HG03280 (cell line): ENCODE measurements at regions not wholly inside any gene's neighbourhood (a gene's known extent, or its start where the extent isn't known, plus 50 kb on each side); places are given as distances from the start of the nearest gene placed in this dataset.

Experiments
- ATAC-seq: cut with Tn5 transposase; IDR thresholded peaks from one replicate; pipeline ENCODE4 v1.9.1; 2021; ENCODE audit warnings: mild to moderate bottlenecking, moderate library complexity; ENCODE audit not compliant: unreplicated experiment

- ATAC-seq: no peak
These were observed 244.5 kb upstream of the PITRM1 start for GRCh38 chr10:3417096-3417495.

DNA sequence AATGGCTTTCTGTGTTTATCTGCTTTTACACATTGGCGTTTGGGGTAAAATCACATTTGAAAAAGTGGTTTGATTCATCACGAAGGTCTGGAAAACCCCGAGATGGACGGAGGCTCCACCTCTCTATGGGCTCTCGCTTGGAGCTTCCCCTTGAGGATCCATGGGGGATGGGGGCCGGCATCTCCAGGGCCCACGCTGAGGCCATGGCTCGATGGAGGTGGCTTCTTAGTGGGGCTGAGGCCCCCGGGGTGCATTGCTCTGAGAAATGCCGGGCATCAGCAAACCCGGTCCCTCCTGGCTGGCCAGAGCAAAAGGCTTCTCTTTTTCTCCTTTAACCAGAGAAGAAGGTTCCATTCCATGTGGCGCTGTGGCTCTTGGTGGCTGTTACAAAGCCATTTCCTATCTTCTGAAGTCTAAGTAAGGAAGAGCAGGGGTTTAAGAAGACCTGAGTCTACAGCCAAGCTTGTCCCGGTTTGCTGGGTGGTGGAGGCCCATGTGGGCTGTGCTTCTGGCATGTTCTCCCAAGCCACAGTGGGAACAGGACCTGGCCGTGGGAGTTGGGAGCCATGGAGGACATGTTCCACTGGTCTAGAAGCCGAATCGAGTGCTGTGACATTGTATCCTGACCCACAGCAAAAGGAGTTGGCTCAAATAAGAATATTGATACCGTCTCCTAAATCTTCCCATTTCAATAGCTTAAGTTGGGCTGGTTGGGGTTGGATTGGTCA is 243.5 kb upstream of the PITRM1 start:
- no peak for ATAC-seq

- no peak for ATAC-seq
These were observed 242.6 kb upstream of the PITRM1 start for GRCh38 chr10:3415038-3415736.

DNA sequence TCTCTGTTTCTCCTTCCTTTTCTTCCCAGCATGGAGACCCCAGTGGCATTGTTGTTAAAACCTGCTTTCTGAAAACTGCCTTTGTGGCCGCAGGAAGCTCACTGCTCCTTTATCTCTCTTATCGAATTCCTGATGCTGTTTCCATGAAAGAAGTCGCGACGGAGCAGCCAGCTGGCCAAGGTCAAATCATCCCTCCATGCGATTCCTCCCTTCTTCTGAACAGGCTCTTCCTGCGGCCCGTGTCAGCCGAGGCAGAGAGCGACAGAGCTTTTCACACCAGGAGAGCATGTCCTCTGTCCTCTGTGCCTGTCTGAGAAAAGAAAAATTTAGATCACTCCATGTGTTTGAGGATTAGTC is 242.1 kb upstream of the PITRM1 start:
- ATAC-seq: no peak

GRCh38 chr10:3413937-3414666 is 241.5 kb upstream of the PITRM1 start:
- ATAC-seq: no peak

- no peak for ATAC-seq
These were observed 240.1 kb upstream of the PITRM1 start for GRCh38 chr10:3412646-3413045.

- no peak for ATAC-seq
These were observed 239.5 kb upstream of the PITRM1 start for GRCh38 chr10:3412071-3412582.

GRCh38 chr10:3411044-3411443 is 238.5 kb upstream of the PITRM1 start:
- ATAC-seq: no peak

DNA sequence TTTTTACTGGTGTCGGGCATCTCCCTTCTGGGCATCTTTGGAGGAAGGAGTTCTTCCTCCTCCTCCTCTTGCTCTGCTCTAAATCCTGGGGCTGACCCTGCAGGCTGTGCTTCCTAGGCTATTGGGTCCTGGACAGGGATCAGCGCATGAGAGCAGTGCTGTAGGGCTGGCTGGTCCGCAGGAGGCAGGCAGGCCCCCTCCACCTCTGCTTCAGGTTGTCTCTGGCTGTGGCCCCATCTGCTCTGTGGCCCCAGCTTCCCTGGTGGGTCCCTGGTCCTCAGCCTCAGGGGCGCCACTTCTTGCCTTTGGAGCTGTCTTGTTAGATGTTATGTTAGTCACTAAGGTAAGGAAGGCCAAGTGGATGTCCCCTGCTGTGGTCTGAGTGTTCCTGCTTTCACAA is 237.3 kb upstream of the PITRM1 start:
- no peak for ATAC-seq

- no peak for ATAC-seq
These were observed 236.2 kb upstream of the PITRM1 start for GRCh38 chr10:3408603-3409365.

DNA sequence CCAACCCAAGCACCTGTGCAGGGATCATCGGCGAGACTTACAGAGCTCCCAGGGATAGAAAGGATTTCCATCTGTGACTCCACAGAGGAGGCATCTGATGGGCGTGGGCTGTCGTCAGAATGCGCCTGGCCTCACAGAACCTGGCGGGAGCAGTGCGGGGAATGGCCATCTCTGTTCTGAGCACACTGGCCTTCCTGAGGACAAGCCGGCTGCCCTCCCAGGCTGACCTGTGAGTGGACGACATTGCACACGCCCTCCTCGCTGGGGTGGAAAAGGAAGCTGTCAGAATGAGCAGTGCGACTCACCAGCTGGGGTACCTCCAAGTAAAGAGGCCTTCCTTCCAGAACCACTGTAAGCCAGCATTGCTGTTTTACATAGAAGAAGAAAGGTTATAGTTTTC is 234.6 kb upstream of the PITRM1 start:
- ATAC-seq: no peak

GRCh38 chr10:3406556-3406955 is 234.0 kb upstream of the PITRM1 start:
- no peak for ATAC-seq

- no peak for ATAC-seq
These were observed 231.8 kb upstream of the PITRM1 start for GRCh38 chr10:3404381-3404780.

DNA sequence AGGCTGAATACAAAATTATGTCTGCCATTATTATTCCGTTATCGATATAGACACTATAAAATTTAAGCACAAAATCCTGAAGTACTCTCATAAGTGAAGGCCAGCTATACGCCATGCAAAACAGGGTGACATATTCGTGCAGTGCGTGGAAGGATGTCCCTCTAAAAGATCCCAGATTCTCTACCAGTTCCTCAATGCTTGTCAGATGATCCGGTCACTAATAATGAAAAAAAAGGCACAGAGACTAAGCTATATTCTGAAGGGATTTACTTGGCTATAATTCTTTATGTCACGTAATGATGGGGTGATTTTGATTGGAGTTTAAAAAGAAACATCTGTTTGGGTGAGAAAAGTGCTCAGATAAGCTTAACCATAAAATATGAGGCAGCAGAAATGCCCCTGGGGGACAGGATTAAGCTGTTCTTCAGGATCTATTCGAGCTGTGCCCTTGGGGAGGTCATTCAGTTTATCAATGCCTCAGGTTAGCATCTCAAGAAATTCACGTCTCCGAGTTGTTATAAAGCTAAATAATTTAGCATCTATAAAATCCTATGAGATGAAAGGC is 229.7 kb upstream of the PITRM1 start:
- no peak for ATAC-seq

GRCh38 chr10:3401491-3401938 is 228.9 kb upstream of the PITRM1 start:
- no peak for ATAC-seq

GRCh38 chr10:3400348-3400747 is 227.8 kb upstream of the PITRM1 start:
- no peak for ATAC-seq

- no peak for ATAC-seq
These were observed 227.2 kb upstream of the PITRM1 start for GRCh38 chr10:3399756-3400155.

DNA sequence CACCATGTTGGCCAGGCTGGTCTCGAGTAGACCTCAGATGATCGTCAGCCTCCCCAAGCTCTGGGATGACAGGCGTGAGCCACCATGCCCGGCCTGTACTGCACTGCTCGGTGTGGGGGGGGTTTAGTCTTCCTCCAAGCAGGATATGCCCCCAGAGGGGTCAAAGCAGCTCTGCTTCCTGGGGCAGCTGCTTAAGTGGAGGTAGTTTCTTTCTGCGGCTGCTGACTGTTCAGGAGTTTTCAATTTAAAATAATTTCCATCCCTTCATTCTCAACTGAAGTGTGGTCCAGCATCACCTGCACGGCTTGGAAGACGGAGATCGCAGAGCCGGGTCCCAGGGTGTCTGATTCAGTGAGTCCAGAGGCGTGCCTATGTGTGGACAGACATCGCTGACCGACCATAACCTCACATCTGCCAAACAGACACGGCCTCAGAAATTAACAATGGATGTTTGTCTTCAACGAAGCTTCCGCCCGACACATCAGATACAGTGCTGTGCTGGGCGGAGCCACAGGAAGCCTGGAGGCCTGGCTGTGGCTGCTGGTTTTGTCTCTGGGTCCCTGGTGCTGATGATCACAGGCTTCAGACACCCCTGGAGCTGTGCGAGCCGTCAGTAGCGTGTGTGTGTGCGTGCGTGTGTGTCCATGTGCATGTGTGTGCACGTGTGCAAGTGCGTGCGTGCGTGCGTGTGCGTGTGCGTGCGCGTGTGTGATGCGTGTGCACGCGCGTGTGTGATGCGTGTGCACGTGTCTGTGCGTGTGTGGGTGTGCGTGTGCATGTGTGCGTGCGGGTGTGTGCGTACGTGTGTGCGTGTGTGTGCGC is 226.5 kb upstream of the PITRM1 start:
- ATAC-seq: no peak

GRCh38 chr10:3397846-3398245 is 225.3 kb upstream of the PITRM1 start:
- no peak for ATAC-seq

- no peak for ATAC-seq
These were observed 224.6 kb upstream of the PITRM1 start for GRCh38 chr10:3397231-3397630.
